ENCODE measurements at regions not wholly inside any gene's neighbourhood (a gene's known extent, or its start where the extent isn't known, plus 50 kb on each side); places are given as distances from the start of the nearest gene placed in this dataset.
"Not testable (repeated sequence)": the region's sequence is repeated elsewhere in the genome, so short reads cannot be mapped to it uniquely, and the experiment has no call there.

DNA sequence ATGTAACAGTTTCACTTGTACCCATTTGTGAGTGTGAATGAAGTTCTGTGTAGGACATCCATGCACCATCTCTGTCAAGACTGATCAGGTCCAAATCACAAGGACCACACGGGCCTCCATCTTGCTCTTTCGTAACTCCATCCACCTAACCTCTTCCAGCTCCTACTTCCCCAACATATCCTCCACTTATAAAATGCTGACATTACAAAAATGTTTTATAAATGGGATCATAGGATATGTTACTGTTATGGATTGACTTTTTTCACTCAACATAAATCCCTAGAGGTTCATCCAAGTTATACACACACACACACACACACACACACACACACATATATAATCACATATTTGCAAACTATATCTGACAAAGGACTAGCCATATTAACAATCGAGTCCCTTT, 476.8 kb downstream of the ZNF516 start:
- DNase-seq (ENCODE audit: low spot score): no peak
- Mint-ChIP-seq H3K9me3 (no peaks in the 10 kb centered on the region), H3K27me3 (ENCODE audit: insufficient read depth, low read depth) (peaks cover 2% of the 10 kb centered on the region), H3K4me3 (no peak overlapping the region), H3K4me1 (no peaks in the 10 kb centered on the region), H3K27ac (no peak overlapping the region), H3K36me3 (no peaks in the 10 kb centered on the region)
- H3K79me2 ChIP-seq (ENCODE audit: low read depth): no peaks in the 10 kb centered on the region
- no peak overlapping the region for H3K4me3 ChIP-seq
- H3F3A ChIP-seq (ENCODE audit: low read depth): no peaks in the 10 kb centered on the region
- H3K27ac ChIP-seq: no peak overlapping the region
- no peak overlapping the region for H3K4me2 ChIP-seq
- no peaks in the 10 kb centered on the region for H4K20me1 ChIP-seq (ENCODE audit: low read depth)
- H3K36me3 ChIP-seq: no peaks in the 10 kb centered on the region
- H3K9me3 ChIP-seq (ENCODE audit: low read depth): no peaks in the 10 kb centered on the region
- H3K9ac ChIP-seq: no peak overlapping the region
- TF ChIP-seq EZH2 (IDR thresholded peaks at IDR 0.05) (no peak), EZH2phosphoT487 (IDR thresholded peaks at IDR 0.05) (no peak)
- TF ChIP-seq, protein P1, sequence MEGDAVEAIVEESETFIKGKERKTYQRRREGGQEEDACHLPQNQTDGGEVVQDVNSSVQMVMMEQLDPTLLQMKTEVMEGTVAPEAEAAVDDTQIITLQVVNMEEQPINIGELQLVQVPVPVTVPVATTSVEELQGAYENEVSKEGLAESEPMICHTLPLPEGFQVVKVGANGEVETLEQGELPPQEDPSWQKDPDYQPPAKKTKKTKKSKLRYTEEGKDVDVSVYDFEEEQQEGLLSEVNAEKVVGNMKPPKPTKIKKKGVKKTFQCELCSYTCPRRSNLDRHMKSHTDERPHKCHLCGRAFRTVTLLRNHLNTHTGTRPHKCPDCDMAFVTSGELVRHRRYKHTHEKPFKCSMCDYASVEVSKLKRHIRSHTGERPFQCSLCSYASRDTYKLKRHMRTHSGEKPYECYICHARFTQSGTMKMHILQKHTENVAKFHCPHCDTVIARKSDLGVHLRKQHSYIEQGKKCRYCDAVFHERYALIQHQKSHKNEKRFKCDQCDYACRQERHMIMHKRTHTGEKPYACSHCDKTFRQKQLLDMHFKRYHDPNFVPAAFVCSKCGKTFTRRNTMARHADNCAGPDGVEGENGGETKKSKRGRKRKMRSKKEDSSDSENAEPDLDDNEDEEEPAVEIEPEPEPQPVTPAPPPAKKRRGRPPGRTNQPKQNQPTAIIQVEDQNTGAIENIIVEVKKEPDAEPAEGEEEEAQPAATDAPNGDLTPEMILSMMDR (IDR thresholded peaks at IDR 0.05): no peak
- H2AFZ ChIP-seq (replicated peaks): no peak overlapping the region
- H3K27me3 ChIP-seq: no peaks in the 10 kb centered on the region
- no peaks in the 10 kb centered on the region for H3K4me1 ChIP-seq

DNA sequence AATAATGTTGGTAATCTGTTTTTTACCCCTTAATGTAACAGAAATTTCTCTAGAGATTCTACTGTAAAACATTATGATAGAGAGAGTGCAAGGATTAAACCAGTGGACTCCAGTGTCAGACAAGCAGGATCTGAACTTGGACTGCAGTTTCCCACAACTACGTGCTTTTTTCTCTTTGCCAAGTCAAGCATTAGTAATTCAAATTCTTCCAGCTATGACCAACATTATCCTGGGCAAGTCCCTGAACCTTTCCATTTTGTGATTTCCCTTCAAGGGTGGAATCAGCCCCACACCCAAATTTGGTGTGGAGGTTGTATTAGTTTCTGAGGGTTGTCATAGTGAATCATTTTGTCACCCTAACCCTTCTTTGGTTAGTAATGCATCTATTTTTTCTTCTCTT, 482.0 kb downstream of the ZNF516 start:
- Histone ChIP-seq H3K9me3 (ENCODE audit: low read depth) (no peaks in the 10 kb centered on the region), H3K9ac (no peak overlapping the region), H3K27me3 (no peaks in the 10 kb centered on the region), H2AFZ (replicated peaks) (no peak overlapping the region), H3K4me2 (no peak overlapping the region), H3K27ac (no peak overlapping the region), H3K4me3 (no peak overlapping the region), H4K20me1 (ENCODE audit: low read depth) (no peaks in the 10 kb centered on the region), H3K4me1 (no peaks in the 10 kb centered on the region), H3F3A (ENCODE audit: low read depth) (no peaks in the 10 kb centered on the region), H3K36me3 (no peaks in the 10 kb centered on the region), H3K79me2 (ENCODE audit: low read depth) (no peaks in the 10 kb centered on the region)
- Mint-ChIP-seq H3K4me1 (no peaks in the 10 kb centered on the region), H3K27ac (no peak overlapping the region), H3K4me3 (no peak overlapping the region), H3K9me3 (peaks cover 3% of the 10 kb centered on the region), H3K27me3 (ENCODE audit: insufficient read depth, low read depth) (peaks cover 2% of the 10 kb centered on the region), H3K36me3 (no peaks in the 10 kb centered on the region)
- no peak for DNase-seq (ENCODE audit: low spot score)
- no peak for TF ChIP-seq EZH2 (IDR thresholded peaks at IDR 0.05)
- TF ChIP-seq EZH2phosphoT487 (IDR thresholded peaks at IDR 0.05): no peak
- TF ChIP-seq, protein P1 (IDR thresholded peaks at IDR 0.05): no peak

DNA sequence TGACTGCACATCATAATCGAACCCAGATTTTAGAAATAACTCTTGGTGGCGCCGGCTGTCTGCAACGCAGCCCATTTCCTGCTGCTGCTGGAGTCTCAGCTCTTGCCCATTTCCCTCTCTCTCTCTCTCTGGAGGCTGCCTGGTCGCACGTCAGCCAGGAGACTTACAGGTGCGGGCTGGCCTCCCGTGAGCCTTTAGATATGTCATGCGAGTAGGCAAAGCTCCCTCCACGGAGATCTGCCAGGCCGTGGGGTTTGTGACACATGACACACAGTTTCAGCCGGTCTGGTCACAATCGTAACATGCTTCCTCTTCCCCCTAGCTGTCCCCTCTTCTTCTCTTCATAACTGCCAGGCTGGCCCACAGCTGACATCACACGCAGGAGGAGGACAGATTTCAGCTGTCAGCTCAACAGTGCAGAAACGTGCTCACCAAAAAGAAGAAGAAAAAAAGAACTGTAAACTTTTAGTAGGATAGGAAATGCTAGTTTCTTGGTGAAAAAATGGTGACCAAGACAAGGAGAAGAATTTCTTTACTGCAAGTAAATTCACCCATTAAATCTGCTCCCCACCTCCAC, 489.3 kb downstream of the ZNF516 start:
- Mint-ChIP-seq H3K4me3 (no peak overlapping the region), H3K9me3 (peaks cover 4% of the 10 kb centered on the region)
- TF ChIP-seq EZH2phosphoT487 (IDR thresholded peaks at IDR 0.05): no peak
- TF ChIP-seq EZH2 (IDR thresholded peaks at IDR 0.05): no peak
- TF ChIP-seq, protein P1 (IDR thresholded peaks at IDR 0.05): no peak

DNA sequence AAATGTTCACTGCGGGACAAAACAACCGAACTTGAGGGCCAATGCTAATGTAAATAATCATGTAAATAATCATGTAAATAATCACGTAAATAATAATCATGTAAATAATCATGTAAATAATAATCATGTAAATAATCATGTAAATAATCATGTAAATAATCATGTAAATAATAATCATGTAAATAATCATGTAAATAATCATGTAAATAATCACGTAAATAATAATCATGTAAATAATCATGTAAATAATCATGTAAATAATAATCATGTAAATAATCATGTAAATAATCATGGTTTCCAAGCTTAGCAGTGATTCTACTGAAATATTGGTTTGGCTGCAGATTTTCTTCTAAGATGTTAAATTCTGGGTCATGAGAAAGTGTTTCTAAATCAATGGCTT, 507.1 kb downstream of the ZNF516 start:
- not testable (repeated sequence) for H3K36me3 Mint-ChIP-seq; H3K4me3 Mint-ChIP-seq; H3K4me1 ChIP-seq; H3K4me2 ChIP-seq; H3K27me3 ChIP-seq; H2AFZ ChIP-seq (replicated peaks); H3K9me3 ChIP-seq (ENCODE audit: low read depth); H3K27ac ChIP-seq; H3K36me3 ChIP-seq; H3K9ac ChIP-seq; H3K9me3 Mint-ChIP-seq; H3K4me1 Mint-ChIP-seq; H3K4me3 ChIP-seq; H3K79me2 ChIP-seq (ENCODE audit: low read depth); H3K27ac Mint-ChIP-seq; H4K20me1 ChIP-seq (ENCODE audit: low read depth); H3F3A ChIP-seq (ENCODE audit: low read depth); H3K27me3 Mint-ChIP-seq (ENCODE audit: insufficient read depth, low read depth); DNase-seq (ENCODE audit: low spot score)

More for the DNA sequence above, 489.3 kb downstream of the ZNF516 start:
- no peaks in the 10 kb centered on the region for H3K36me3 Mint-ChIP-seq
- no peak overlapping the region for H3K4me3 ChIP-seq
- no peaks in the 10 kb centered on the region for H3K4me1 ChIP-seq
- H2AFZ ChIP-seq (replicated peaks): no peak overlapping the region
- H3K9me3 ChIP-seq (ENCODE audit: low read depth): no peaks in the 10 kb centered on the region
- no peak for DNase-seq (ENCODE audit: low spot score)
- H3K4me1 Mint-ChIP-seq: peaks cover 3% of the 10 kb centered on the region
- no peak overlapping the region for H3K9ac ChIP-seq
- H3K27ac ChIP-seq: no peak overlapping the region
- H3K79me2 ChIP-seq (ENCODE audit: low read depth): no peaks in the 10 kb centered on the region
- no peak overlapping the region for H3K4me2 ChIP-seq
- no peaks in the 10 kb centered on the region for H3F3A ChIP-seq (ENCODE audit: low read depth)
- H3K36me3 ChIP-seq: no peaks in the 10 kb centered on the region
- H4K20me1 ChIP-seq (ENCODE audit: low read depth): no peaks in the 10 kb centered on the region
- peaks cover 3% of the 10 kb centered on the region for H3K27me3 Mint-ChIP-seq (ENCODE audit: insufficient read depth, low read depth)
- H3K27me3 ChIP-seq: no peaks in the 10 kb centered on the region
- peak overlapping the region; percentile 21 for H3K27ac Mint-ChIP-seq
